Progenitor cell of endocrine pancreas (in vitro differentiated cells): ENCODE measurements at regions not wholly inside any gene's neighbourhood (a gene's known extent, or its start where the extent isn't known, plus 50 kb on each side); places are given as distances from the start of the nearest gene placed in this dataset.

Experiments used
- DNase-seq: peaks from one replicate; pipeline ENCODE4 v3.0.0; 2021; ENCODE audit warnings: low spot score; ENCODE audit not compliant: unreplicated experiment
- H3K27ac Mint-ChIP-seq: 2 replicates; pipeline ENCODE4 v1.8.0; 2021; ENCODE audit warnings: mild to moderate bottlenecking, moderate library complexity, mixed read lengths
- H3K27me3 Mint-ChIP-seq: 2 replicates; pipeline ENCODE4 v1.8.0; 2021; ENCODE audit warnings: mixed read lengths
- H3K36me3 Mint-ChIP-seq: 2 replicates; pipeline ENCODE4 v1.8.0; 2022; ENCODE audit warnings: mixed read lengths; ENCODE audit not compliant: insufficient read depth
- H3K4me1 Mint-ChIP-seq: 2 replicates; pipeline ENCODE4 v1.8.0; 2021; ENCODE audit warnings: low read depth, mixed read lengths
- H3K4me3 Mint-ChIP-seq: 2 replicates; pipeline ENCODE4 v1.8.0; 2021; ENCODE audit warnings: low read depth, mild to moderate bottlenecking, moderate library complexity, mixed read lengths
- H3K9me3 Mint-ChIP-seq: 2 replicates; pipeline ENCODE4 v1.8.0; 2021; ENCODE audit warnings: low read depth, mixed read lengths
- CTCF ChIP-seq: fragments of 200-600 bp; sonication (generic); IDR thresholded peaks from one replicate; pipeline ENCODE4 v1.5.0; 2021; ENCODE audit warnings: antibody characterized with exemption, mild to moderate bottlenecking; ENCODE audit not compliant: unreplicated experiment

DNA sequence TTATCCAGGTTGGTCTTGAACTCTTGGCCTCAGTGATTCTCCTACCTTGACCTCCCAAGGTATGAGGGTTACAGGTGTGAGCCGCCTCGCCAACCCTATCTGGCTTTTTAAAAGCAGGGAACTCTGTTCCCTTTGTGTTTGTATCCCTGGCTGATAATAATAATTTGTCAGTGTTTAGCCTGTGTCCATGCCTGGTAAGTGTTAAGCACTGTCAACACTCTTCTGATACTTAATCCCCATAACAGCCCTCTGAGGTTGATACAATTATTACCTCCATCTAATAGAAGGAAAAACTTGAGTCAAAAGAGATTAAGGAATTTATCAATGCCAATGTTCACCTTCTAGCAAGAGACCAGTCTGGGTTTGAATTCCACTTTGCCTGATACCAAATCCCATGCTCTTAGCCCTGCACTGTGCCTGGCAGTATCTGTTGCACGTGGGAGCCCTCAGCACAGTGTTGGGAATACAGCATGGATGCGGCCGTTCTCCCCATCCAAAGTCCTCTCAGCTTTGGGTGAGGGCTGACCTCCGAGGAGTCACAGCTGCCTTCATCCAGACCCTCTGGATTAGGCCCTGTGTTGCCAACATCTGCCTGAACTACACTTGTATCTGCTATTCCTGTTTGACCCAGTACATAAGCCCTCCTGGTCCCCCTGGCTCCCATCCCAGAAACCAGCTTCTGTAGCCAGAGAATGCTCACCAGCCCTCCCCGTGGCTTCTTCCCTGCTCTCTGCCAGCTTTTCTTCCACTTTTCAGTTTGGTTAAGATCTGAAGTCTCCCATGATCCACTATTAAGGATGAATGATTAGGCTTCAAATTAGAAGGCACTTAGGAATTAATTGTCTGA, 335.6 kb upstream of the ASIC2 start:
- no peak overlapping the region for H3K27ac Mint-ChIP-seq
- H3K9me3 Mint-ChIP-seq = no peaks in the 10 kb centered on the region
- peaks cover 5% of the 10 kb centered on the region for H3K27me3 Mint-ChIP-seq
- no peaks in the 10 kb centered on the region for H3K4me1 Mint-ChIP-seq
- H3K36me3 Mint-ChIP-seq = no peaks in the 10 kb centered on the region
- no peak overlapping the region for H3K4me3 Mint-ChIP-seq
- TF ChIP-seq CTCF = no peak
- no peak for DNase-seq

DNA sequence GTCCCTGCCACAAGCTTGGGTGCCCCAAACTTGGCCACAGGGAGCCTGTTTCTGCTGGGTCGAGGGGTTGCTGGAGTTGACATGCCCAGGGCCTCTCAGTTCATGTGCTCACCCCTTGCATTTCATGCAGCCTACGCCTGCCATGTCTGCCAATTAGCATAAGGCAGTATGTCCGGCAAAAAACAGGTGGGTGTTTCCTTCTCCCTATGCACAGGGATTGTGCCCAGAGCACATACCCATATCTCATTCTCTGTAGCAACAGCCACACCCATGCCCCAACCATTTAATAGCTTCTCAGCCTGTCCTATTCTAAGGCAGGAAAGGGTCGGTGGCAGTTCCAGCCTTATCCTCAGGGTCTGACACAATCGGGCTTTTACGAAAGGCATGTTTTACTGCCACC, 340.4 kb upstream of the ASIC2 start:
- no peaks in the 10 kb centered on the region for H3K4me1 Mint-ChIP-seq
- H3K27ac Mint-ChIP-seq = no peak overlapping the region
- no peaks in the 10 kb centered on the region for H3K36me3 Mint-ChIP-seq
- peaks cover 10% of the 10 kb centered on the region for H3K27me3 Mint-ChIP-seq
- peaks cover 5% of the 10 kb centered on the region for H3K9me3 Mint-ChIP-seq
- DNase-seq = no peak
- no peak overlapping the region for H3K4me3 Mint-ChIP-seq
- no peak for TF ChIP-seq CTCF

- H3K4me3 Mint-ChIP-seq = no peak overlapping the region
- H3K36me3 Mint-ChIP-seq = no peaks in the 10 kb centered on the region
- peaks cover 10% of the 10 kb centered on the region for H3K4me1 Mint-ChIP-seq
- DNase-seq = no peak
- H3K27ac Mint-ChIP-seq = no peak overlapping the region
- peaks cover 12% of the 10 kb centered on the region for H3K27me3 Mint-ChIP-seq
- H3K9me3 Mint-ChIP-seq = peaks cover 5% of the 10 kb centered on the region
- TF ChIP-seq CTCF = no peak
Observed at GRCh38 chr17:33637534-33637933, 344.4 kb upstream of the ASIC2 start.

DNA sequence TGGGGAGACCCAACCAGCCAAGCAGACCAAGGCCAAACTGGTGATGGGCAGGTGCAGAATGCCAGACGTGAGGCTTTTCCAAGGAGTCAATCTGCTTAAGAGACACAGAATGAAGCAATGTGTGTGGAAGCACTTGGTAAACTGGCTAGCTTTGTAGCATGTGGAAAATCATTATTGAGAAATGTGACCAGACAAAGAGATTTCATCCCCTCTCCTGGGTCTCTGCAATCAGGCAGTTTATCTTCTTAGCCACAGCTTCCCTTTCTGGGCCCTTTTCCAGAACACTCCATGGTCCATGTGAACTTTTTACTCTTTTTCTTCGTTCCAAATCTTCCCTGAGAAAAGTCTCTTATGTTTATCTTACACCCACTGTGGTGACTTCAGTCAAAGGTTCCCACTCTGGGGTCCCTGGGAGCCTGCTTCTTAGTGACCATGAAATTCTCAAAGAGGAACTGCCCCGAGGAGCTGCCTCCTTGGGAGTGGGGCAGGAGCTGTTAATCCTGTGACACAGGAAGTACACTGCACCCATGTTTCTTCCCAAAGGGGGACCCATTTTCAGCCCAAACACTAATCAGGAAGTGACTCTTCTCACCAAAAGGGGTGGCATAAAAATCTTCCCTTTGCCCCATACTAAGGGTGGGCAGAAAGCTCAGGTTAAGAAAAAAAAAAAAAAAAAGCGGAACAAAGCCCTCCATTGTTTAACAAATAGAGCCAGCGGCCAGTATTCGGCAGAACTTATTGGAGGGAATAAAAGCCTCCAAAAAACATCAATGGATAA, 346.2 kb upstream of the ASIC2 start:
- Mint-ChIP-seq H3K27ac (no peak overlapping the region), H3K36me3 (no peaks in the 10 kb centered on the region), H3K4me1 (peaks cover 10% of the 10 kb centered on the region), H3K9me3 (peaks cover 5% of the 10 kb centered on the region), H3K4me3 (no peak overlapping the region), H3K27me3 (peaks cover 15% of the 10 kb centered on the region)
- no peak for TF ChIP-seq CTCF
- no peak for DNase-seq

DNA sequence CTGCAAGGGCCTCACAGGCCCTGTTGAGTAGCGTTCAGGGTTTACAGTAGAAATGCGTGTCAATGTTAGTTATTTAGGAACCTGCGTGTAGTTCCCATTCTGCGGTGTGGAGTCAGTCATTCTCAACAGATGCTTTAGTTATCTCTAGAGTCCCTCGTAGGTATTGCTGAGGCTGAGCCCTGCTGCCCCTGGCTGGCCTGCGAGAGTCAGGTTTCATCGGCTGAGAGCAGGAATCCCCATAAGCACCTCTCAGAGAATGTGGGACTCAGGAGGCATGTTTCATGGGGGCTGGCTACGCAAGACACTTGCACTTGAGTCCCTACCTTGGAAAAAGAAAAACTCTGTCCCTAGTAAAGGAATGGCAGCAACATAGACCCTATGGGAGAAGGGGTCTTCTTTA, 347.5 kb upstream of the ASIC2 start:
- Mint-ChIP-seq H3K27me3 (peaks cover 15% of the 10 kb centered on the region), H3K36me3 (no peaks in the 10 kb centered on the region), H3K27ac (no peak overlapping the region), H3K4me3 (no peak overlapping the region), H3K4me1 (peaks cover 10% of the 10 kb centered on the region), H3K9me3 (peaks cover 5% of the 10 kb centered on the region)
- DNase-seq = no peak
- TF ChIP-seq CTCF = no peak
